Gastroesophageal sphincter (tissue), 4 donors: ENCODE measurements at regions not wholly inside any gene's neighbourhood (a gene's known extent, or its start where the extent isn't known, plus 50 kb on each side); places are given as distances from the start of the nearest gene placed in this dataset.
A peak's percentile ranks its signal among the peaks of the same experiment; 100 is the strongest.

Experiments
- ATAC-seq: fragments of 150-250 bp; one replicate; pipeline ENCODE4 v1.9.1; 2016; ENCODE audit warnings: mild to moderate bottlenecking, moderate library complexity
- H3K27ac ChIP-seq, 4 donors: fragments of 200-600 bp; sonication (generic) in 3 of 4; 1 replicate in 3 of 4; 2 replicates in 1 of 4; pipeline ENCODE4 v1.5.1; 2016 to 2019
- H3K27me3 ChIP-seq: fragments of 200-600 bp; sonication (generic); one replicate; pipeline ENCODE4 v1.5.1; 2019
- H3K36me3 ChIP-seq, 2 donors: fragments of 200-600 bp; sonication (generic); one replicate each; pipeline ENCODE4 v1.5.1; 2019; ENCODE audit warnings: control low read depth in 1 of 2
- H3K4me1 ChIP-seq, 3 donors: fragments of 200-600 bp; sonication (generic); 1 replicate in 2 of 3; 2 replicates in 1 of 3; pipeline ENCODE4 v1.5.1; 2016 to 2019; ENCODE audit warnings: control low read depth in 2 of 3
- H3K4me3 ChIP-seq, 2 donors: fragments of 200-600 bp; sonication (generic); one replicate each; pipeline ENCODE4 v1.5.1; 2019; ENCODE audit warnings: mild to moderate bottlenecking in 1 of 2, moderate library complexity in 1 of 2
- H3K9me3 ChIP-seq, 3 donors: fragments of 200-600 bp; sonication (generic); one replicate each; pipeline ENCODE4 v1.5.1; 2017 to 2019; ENCODE audit warnings: control low read depth in 2 of 3
- CTCF ChIP-seq, 4 experiments: fragments of 200-600 bp in 2 of 4; fragments of 450-650 bp in 2 of 4; sonication (generic) in 1 of 4; IDR thresholded peaks; one replicate each; pipeline ENCODE4 v1.5.1; 2017 to 2019; ENCODE audit warnings: antibody characterized with exemption in 4 of 4, mild to moderate bottlenecking in 2 of 4, moderate library complexity in 2 of 4
- EP300 ChIP-seq: sonication (generic); formaldehyde crosslinking; IDR thresholded peaks from one replicate; pipeline ENCODE4 v1.6.1; 2017; ENCODE audit warnings: antibody characterized with exemption, mild to moderate bottlenecking
- POLR2A ChIP-seq, 2 donors: fragments of 450-650 bp; IDR thresholded peaks; one replicate each; pipeline ENCODE4 v1.6.1; 2017; ENCODE audit warnings: antibody characterized with exemption in 2 of 2, mild to moderate bottlenecking in 2 of 2, moderate library complexity in 1 of 2
- POLR2AphosphoS5 ChIP-seq: sonication (generic); formaldehyde crosslinking; IDR thresholded peaks from one replicate; pipeline ENCODE4 v1.6.1; 2017; ENCODE audit warnings: antibody characterized with exemption
- WGBS, 2 donors: methylation state at CpG; one replicate each; pipeline ENCODE4 v1.1.5; 2018; ENCODE audit warnings: low coverage in 1 of 2; 5-methylcytosine and 5-hydroxymethylcytosine counted together

GRCh38 chr4:60794372-60794771 is 405.8 kb upstream of the ADGRL3 start:
- ATAC-seq, result no peak
- 68 to 95% methylated on average over 7 to 11 of the region's 14 CpGs for WGBS, 2 donors
- no peaks in the 10 kb centered on the region for H3K9me3 ChIP-seq
- TF ChIP-seq EP300 (no peak), POLR2AphosphoS5 (no peak), POLR2A (IDR thresholded peaks at IDR 0.05) (no peak), CTCF (IDR thresholded peaks at IDR 0.05) (no peak)
- no peaks in the 10 kb centered on the region for H3K4me1 ChIP-seq
- no peak overlapping the region for H3K4me3 ChIP-seq
- H3K36me3 ChIP-seq, result no peaks in the 10 kb centered on the region
- H3K27me3 ChIP-seq, result no peaks in the 10 kb centered on the region
- no peak overlapping the region for H3K27ac ChIP-seq

- Histone ChIP-seq H3K27ac (no peak overlapping the region), H3K27me3 (no peaks in the 10 kb centered on the region), H3K4me1 (no peaks in the 10 kb centered on the region), H3K36me3 (no peaks in the 10 kb centered on the region), H3K9me3 (no peaks in the 10 kb centered on the region), H3K4me3 (no peak overlapping the region)
- WGBS, 2 donors, result 93 to 100% methylated on average over 4 of the region's 4 CpGs
- TF ChIP-seq POLR2AphosphoS5 (no peak), CTCF (IDR thresholded peaks at IDR 0.05) (no peak), EP300 (no peak), POLR2A (IDR thresholded peaks at IDR 0.05) (no peak)
- no peak for ATAC-seq
Measured at GRCh38 chr4:60799214-60799613, 400.9 kb upstream of the ADGRL3 start.

DNA sequence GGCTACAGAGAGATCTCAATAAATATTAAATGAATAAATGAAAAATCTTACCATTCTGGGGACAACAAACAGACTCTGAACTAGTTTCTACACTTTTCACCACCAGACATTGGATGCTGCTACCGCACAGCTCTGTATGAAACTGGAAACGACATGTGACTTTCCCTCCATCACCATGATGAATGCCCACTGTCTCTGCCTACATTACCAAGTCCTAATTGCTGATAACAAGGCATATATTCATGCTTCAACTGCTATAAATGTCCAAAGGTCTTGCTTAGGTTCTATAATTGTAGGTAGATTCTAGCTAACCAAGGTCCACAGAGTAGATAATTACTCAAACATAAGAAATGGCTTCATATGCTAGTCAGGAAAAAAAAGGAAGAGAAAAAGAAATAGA is 399.4 kb upstream of the ADGRL3 start:
- Histone ChIP-seq H3K36me3 (no peaks in the 10 kb centered on the region), H3K9me3 (no peaks in the 10 kb centered on the region), H3K4me3 (no peak overlapping the region), H3K27ac (no peak overlapping the region), H3K27me3 (no peaks in the 10 kb centered on the region), H3K4me1 (no peaks in the 10 kb centered on the region)
- no peak for ATAC-seq
- WGBS, 2 donors, result 76 to 81% methylated on average over 2 of the region's 2 CpGs
- TF ChIP-seq POLR2AphosphoS5, result no peak
- no peak for TF ChIP-seq POLR2A (IDR thresholded peaks at IDR 0.05)
- TF ChIP-seq CTCF (IDR thresholded peaks at IDR 0.05), result no peak
- no peak for TF ChIP-seq EP300

DNA sequence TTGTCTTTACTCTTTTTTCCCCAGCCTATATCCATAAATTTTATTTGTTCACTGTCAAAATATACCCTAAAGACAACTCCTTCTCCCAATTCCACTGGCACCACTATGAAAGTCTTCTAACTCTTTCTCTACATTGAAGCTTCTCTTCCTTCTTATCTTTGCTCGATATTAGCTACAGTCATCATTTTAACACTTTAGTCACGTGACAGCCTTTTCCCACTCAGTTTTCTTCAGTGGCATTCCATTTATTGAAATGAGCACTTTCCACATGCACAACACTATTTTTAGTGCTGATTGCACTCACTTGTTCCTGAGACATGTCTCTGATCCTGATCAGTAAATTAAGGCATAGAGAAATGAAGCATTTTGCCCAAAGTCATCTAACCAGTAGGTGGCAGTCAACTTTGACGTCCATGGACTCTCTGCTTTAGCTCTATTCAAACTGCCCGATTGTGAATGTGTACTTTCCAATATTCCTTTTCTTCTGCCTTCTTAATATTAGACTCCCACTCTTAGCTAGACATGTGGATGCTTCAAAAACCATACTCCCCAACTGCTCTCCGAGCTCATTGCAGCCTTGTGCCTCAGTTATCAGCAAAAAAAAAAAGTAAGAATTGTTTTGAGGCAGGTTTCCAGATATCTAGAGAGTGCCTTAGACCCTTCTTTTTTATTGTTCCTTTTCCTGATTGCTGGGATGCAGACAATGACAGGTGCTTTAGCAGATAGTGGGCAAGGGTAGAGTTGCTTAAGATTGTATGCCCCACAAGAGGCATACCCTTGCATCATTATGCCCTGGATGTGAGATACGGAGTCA is 394.4 kb upstream of the ADGRL3 start:
- WGBS, 2 donors, result 38 to 48% methylated on average over 5 to 6 of the region's 6 CpGs
- TF ChIP-seq CTCF (IDR thresholded peaks at IDR 0.05) (peak in 2 of 4 experiments; percentile 20 to 40), EP300 (no peak)
- Histone ChIP-seq H3K4me1 (no peaks in the 10 kb centered on the region), H3K9me3 (no peaks in the 10 kb centered on the region), H3K36me3 (no peaks in the 10 kb centered on the region), H3K27me3 (no peaks in the 10 kb centered on the region), H3K4me3 (no peak overlapping the region), H3K27ac (no peak overlapping the region)
- no peak for ATAC-seq

GRCh38 chr4:60808726-60809485 is 391.2 kb upstream of the ADGRL3 start:
- Histone ChIP-seq H3K9me3 (no peaks in the 10 kb centered on the region), H3K4me3 (no peak overlapping the region), H3K4me1 (no peaks in the 10 kb centered on the region), H3K36me3 (no peaks in the 10 kb centered on the region), H3K27ac (no peak overlapping the region), H3K27me3 (no peaks in the 10 kb centered on the region)
- ATAC-seq, result no peak
- WGBS, 2 donors, result 63 to 78% methylated on average over 1 of the region's 1 CpG
- TF ChIP-seq POLR2A (IDR thresholded peaks at IDR 0.05) (no peak), POLR2AphosphoS5 (no peak), EP300 (no peak), CTCF (IDR thresholded peaks at IDR 0.05) (no peak)
